ENCODE measurements at regions not wholly inside any gene's neighbourhood (a gene's known extent, or its start where the extent isn't known, plus 50 kb on each side); places are given as distances from the start of the nearest gene placed in this dataset.

DNA sequence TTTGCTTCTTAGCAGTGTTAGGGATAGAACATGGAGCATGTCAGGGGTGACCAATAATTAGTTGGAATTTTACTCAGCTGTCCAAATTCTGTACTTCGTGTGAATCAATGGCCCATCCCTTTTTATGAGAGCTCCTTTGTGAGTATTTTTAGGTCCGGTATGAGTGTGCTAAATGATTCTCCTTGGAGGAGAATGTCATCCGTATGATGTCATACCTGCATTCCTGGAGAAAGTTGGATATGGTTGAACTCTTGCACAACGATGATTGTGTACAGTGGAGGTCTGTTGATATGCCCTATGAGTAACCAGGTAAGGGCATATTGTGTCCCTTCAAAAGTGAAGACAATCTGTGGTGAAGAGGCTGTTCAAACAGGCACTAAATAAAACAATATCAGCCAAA is 400.8 kb downstream of the GXYLT1 start:
- Histone ChIP-seq H3K9me3 (replicated peaks; ENCODE audit: low read length) (no peaks in the 10 kb centered on the region), H3K4me2 (ENCODE audit: low read length) (no peak overlapping the region), H3K4me3 (ENCODE audit: low read length) (no peak overlapping the region), H3K27me3 (ENCODE audit: control insufficient read depth, insufficient read depth, low read length) (no peaks in the 10 kb centered on the region), H3K36me3 (ENCODE audit: insufficient read depth, low read length) (no peaks in the 10 kb centered on the region), H3K9ac (ENCODE audit: low read depth, low read length) (no peak overlapping the region), H3K4me1 (ENCODE audit: control insufficient read depth, insufficient read depth, low read length) (no peaks in the 10 kb centered on the region)

- H3K9me3 ChIP-seq (replicated peaks; ENCODE audit: low read length), result no peaks in the 10 kb centered on the region
- H3K4me2 ChIP-seq (ENCODE audit: low read length), result no peak overlapping the region
- no peaks in the 10 kb centered on the region for H3K36me3 ChIP-seq (ENCODE audit: insufficient read depth, low read length)
- H3K4me1 ChIP-seq (ENCODE audit: control insufficient read depth, insufficient read depth, low read length), result no peaks in the 10 kb centered on the region
- no peaks in the 10 kb centered on the region for H3K27me3 ChIP-seq (ENCODE audit: control insufficient read depth, insufficient read depth, low read length)
- no peak overlapping the region for H3K4me3 ChIP-seq (ENCODE audit: low read length)
- H3K9ac ChIP-seq (ENCODE audit: low read depth, low read length), result no peak overlapping the region
Measured at GRCh38 chr12:41739066-41739465, 405.6 kb downstream of the GXYLT1 start.

GRCh38 chr12:41737423-41737822 is 407.3 kb downstream of the GXYLT1 start:
- Histone ChIP-seq H3K36me3 (ENCODE audit: insufficient read depth, low read length) (no peaks in the 10 kb centered on the region), H3K4me2 (ENCODE audit: low read length) (no peak overlapping the region), H3K9me3 (replicated peaks; ENCODE audit: low read length) (no peaks in the 10 kb centered on the region), H3K27me3 (ENCODE audit: control insufficient read depth, insufficient read depth, low read length) (no peaks in the 10 kb centered on the region), H3K4me3 (ENCODE audit: low read length) (no peak overlapping the region), H3K4me1 (ENCODE audit: control insufficient read depth, insufficient read depth, low read length) (no peaks in the 10 kb centered on the region), H3K9ac (ENCODE audit: low read depth, low read length) (no peak overlapping the region)

DNA sequence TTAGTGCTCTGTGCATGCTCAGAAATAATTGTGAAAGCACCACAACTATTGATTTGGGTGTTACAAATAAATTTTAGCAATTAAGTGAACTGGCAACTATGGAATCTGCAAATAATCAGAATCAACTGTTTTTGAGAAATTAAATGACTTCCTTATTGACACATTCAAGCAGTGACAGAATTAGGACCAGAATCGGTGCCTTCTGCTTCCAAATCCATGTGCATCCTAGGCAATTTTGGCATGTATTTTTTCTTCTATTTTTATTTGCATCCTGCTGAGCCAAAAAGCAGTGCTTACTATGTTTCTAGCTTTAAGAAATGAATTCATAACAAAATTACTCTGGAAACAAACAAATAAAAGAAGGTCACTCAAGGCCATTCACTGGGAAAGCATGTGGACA is 408.2 kb downstream of the GXYLT1 start:
- Histone ChIP-seq H3K27me3 (ENCODE audit: control insufficient read depth, insufficient read depth, low read length) (no peaks in the 10 kb centered on the region), H3K4me1 (ENCODE audit: control insufficient read depth, insufficient read depth, low read length) (no peaks in the 10 kb centered on the region), H3K9ac (ENCODE audit: low read depth, low read length) (no peak overlapping the region), H3K9me3 (replicated peaks; ENCODE audit: low read length) (no peaks in the 10 kb centered on the region), H3K4me2 (ENCODE audit: low read length) (no peak overlapping the region), H3K4me3 (ENCODE audit: low read length) (no peak overlapping the region), H3K36me3 (ENCODE audit: insufficient read depth, low read length) (no peaks in the 10 kb centered on the region)

GRCh38 chr12:41731691-41732090 is 413.0 kb downstream of the GXYLT1 start:
- Histone ChIP-seq H3K4me3 (ENCODE audit: low read length) (no peak overlapping the region), H3K9ac (ENCODE audit: low read depth, low read length) (no peak overlapping the region)

DNA sequence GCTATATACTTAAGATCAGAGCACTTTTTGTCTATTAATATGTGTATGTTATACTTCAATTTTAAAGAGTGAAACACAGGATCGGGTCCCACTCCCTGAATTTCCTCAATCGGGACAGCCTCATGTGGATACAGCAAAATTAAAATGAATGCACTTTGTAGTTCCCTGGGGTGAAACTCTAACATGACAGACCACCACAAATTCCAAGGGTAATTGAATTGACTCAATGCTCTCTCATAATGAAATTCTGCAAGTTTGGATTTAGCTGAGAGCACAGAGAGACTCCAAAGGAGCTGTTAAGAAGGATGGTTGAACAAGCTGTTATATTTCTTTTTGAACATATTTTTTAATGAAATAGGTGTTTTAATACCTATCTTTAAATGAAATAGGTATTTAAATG is 413.6 kb downstream of the GXYLT1 start:
- Histone ChIP-seq H3K9me3 (replicated peaks; ENCODE audit: low read length) (no peaks in the 10 kb centered on the region), H3K27me3 (ENCODE audit: control insufficient read depth, insufficient read depth, low read length) (no peaks in the 10 kb centered on the region), H3K4me3 (ENCODE audit: low read length) (no peak overlapping the region), H3K36me3 (ENCODE audit: insufficient read depth, low read length) (no peaks in the 10 kb centered on the region), H3K4me2 (ENCODE audit: low read length) (no peak overlapping the region), H3K4me1 (ENCODE audit: control insufficient read depth, insufficient read depth, low read length) (no peaks in the 10 kb centered on the region), H3K9ac (ENCODE audit: low read depth, low read length) (no peak overlapping the region)

More at GRCh38 chr12:41731691-41732090, 413.0 kb downstream of the GXYLT1 start:
- H3K36me3 ChIP-seq (ENCODE audit: insufficient read depth, low read length), result no peaks in the 10 kb centered on the region
- H3K9me3 ChIP-seq (replicated peaks; ENCODE audit: low read length), result no peaks in the 10 kb centered on the region
- H3K27me3 ChIP-seq (ENCODE audit: control insufficient read depth, insufficient read depth, low read length), result no peaks in the 10 kb centered on the region
- no peaks in the 10 kb centered on the region for H3K4me1 ChIP-seq (ENCODE audit: control insufficient read depth, insufficient read depth, low read length)
- H3K4me2 ChIP-seq (ENCODE audit: low read length), result no peak overlapping the region

GRCh38 chr12:41724216-41724615 is 420.5 kb downstream of the GXYLT1 start:
- no peak overlapping the region for H3K9ac ChIP-seq (ENCODE audit: low read depth, low read length)
- H3K4me2 ChIP-seq (ENCODE audit: low read length), result no peak overlapping the region
- no peaks in the 10 kb centered on the region for H3K4me1 ChIP-seq (ENCODE audit: control insufficient read depth, insufficient read depth, low read length)
- no peaks in the 10 kb centered on the region for H3K36me3 ChIP-seq (ENCODE audit: insufficient read depth, low read length)
- no peaks in the 10 kb centered on the region for H3K9me3 ChIP-seq (replicated peaks; ENCODE audit: low read length)
- no peak overlapping the region for H3K4me3 ChIP-seq (ENCODE audit: low read length)
- no peaks in the 10 kb centered on the region for H3K27me3 ChIP-seq (ENCODE audit: control insufficient read depth, insufficient read depth, low read length)

DNA sequence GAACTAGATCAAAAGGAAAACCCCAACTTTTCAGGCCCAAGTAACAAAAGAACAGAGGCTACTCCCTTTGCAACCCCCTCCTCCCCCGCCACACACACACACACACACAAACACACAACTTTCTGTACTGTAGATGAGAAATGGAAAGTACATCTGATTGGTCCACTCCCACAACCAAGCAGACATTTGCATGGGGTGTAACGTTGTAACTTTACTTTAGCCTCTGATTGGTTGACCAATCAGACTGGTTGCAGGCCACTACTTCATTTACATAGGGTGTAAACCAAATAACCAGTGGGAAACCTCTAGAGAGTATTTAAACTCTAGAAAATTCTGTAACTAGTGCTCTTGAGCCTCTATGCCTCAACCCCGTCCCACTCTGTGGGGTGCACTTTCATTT is 425.5 kb downstream of the GXYLT1 start:
- H3K4me2 ChIP-seq (ENCODE audit: low read length), result no peak overlapping the region

DNA sequence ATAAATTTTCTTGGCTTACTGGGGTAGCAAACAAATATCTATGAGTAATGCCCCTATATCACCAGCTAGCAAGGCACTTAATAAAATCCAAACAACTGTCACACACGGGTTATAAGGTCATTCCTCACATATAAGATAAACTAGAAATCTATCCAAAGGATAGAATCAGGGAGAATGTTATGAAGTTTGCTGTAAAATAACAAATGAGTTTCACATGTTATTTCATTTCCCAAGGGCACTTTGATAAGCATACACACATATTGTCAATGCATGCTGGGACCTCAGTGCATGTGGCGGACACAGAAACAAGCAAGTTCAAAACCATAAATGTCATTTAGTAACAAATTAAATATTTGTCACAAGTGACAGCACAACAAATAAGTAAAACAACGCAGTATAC is 429.4 kb downstream of the GXYLT1 start:
- Histone ChIP-seq H3K27me3 (ENCODE audit: control insufficient read depth, insufficient read depth, low read length) (no peaks in the 10 kb centered on the region), H3K9ac (ENCODE audit: low read depth, low read length) (no peak overlapping the region), H3K9me3 (replicated peaks; ENCODE audit: low read length) (no peaks in the 10 kb centered on the region), H3K4me2 (ENCODE audit: low read length) (no peak overlapping the region), H3K36me3 (ENCODE audit: insufficient read depth, low read length) (no peaks in the 10 kb centered on the region), H3K4me1 (ENCODE audit: control insufficient read depth, insufficient read depth, low read length) (no peaks in the 10 kb centered on the region), H3K4me3 (ENCODE audit: low read length) (no peak overlapping the region)

More for the DNA sequence above, 425.5 kb downstream of the GXYLT1 start:
- Histone ChIP-seq H3K9ac (ENCODE audit: low read depth, low read length) (no peak overlapping the region), H3K36me3 (ENCODE audit: insufficient read depth, low read length) (no peaks in the 10 kb centered on the region), H3K4me1 (ENCODE audit: control insufficient read depth, insufficient read depth, low read length) (no peaks in the 10 kb centered on the region), H3K9me3 (replicated peaks; ENCODE audit: low read length) (no peaks in the 10 kb centered on the region), H3K27me3 (ENCODE audit: control insufficient read depth, insufficient read depth, low read length) (no peaks in the 10 kb centered on the region), H3K4me3 (ENCODE audit: low read length) (no peak overlapping the region)

GRCh38 chr12:41709463-41710285 is 435.0 kb downstream of the GXYLT1 start:
- Histone ChIP-seq H3K4me1 (ENCODE audit: control insufficient read depth, insufficient read depth, low read length) (no peaks in the 10 kb centered on the region), H3K4me2 (ENCODE audit: low read length) (no peak overlapping the region), H3K36me3 (ENCODE audit: insufficient read depth, low read length) (no peaks in the 10 kb centered on the region), H3K9me3 (replicated peaks; ENCODE audit: low read length) (no peaks in the 10 kb centered on the region), H3K27me3 (ENCODE audit: control insufficient read depth, insufficient read depth, low read length) (no peaks in the 10 kb centered on the region), H3K4me3 (ENCODE audit: low read length) (no peak overlapping the region), H3K9ac (ENCODE audit: low read depth, low read length) (no peak overlapping the region)

GRCh38 chr12:41709012-41709411 is 435.7 kb downstream of the GXYLT1 start:
- Histone ChIP-seq H3K9ac (ENCODE audit: low read depth, low read length) (no peak overlapping the region), H3K27me3 (ENCODE audit: control insufficient read depth, insufficient read depth, low read length) (no peaks in the 10 kb centered on the region)

GRCh38 chr12:41706376-41706775 is 438.3 kb downstream of the GXYLT1 start:
- Histone ChIP-seq H3K4me3 (ENCODE audit: low read length) (no peak overlapping the region), H3K9ac (ENCODE audit: low read depth, low read length) (no peak overlapping the region), H3K27me3 (ENCODE audit: control insufficient read depth, insufficient read depth, low read length) (no peaks in the 10 kb centered on the region), H3K4me1 (ENCODE audit: control insufficient read depth, insufficient read depth, low read length) (no peaks in the 10 kb centered on the region), H3K4me2 (ENCODE audit: low read length) (no peak overlapping the region), H3K9me3 (replicated peaks; ENCODE audit: low read length) (no peaks in the 10 kb centered on the region), H3K36me3 (ENCODE audit: insufficient read depth, low read length) (no peaks in the 10 kb centered on the region)

More at GRCh38 chr12:41709012-41709411, 435.7 kb downstream of the GXYLT1 start:
- H3K4me3 ChIP-seq (ENCODE audit: low read length), result no peak overlapping the region
- no peaks in the 10 kb centered on the region for H3K36me3 ChIP-seq (ENCODE audit: insufficient read depth, low read length)
- H3K9me3 ChIP-seq (replicated peaks; ENCODE audit: low read length), result no peaks in the 10 kb centered on the region
- H3K4me2 ChIP-seq (ENCODE audit: low read length), result no peak overlapping the region
- H3K4me1 ChIP-seq (ENCODE audit: control insufficient read depth, insufficient read depth, low read length), result no peaks in the 10 kb centered on the region

Data from skeletal muscle satellite cell (primary cell).